ENCODE measurements at regions not wholly inside any gene's neighbourhood (a gene's known extent, or its start where the extent isn't known, plus 50 kb on each side); places are given as distances from the start of the nearest gene placed in this dataset.

DNA sequence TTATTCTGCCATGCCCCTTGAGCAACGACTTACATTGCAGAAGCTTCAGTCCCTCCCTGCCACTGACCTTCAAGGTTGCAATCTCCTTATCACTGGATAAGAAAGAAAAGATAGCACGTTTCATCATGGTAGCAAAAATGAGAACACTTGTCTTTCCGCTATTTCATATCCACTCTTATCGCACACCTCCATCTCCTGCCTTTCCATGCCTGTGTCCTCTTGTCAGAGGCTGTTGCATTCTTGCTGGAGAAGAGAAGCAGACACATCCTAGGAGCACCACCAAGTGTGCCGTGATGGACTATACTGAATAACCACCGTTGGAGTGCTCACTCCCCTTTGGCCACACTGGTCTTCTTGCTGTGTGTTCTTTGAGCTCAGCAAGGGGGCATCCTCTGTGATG, 230.6 kb upstream of the IRX3 start:
- no peak for DNase-seq (ENCODE audit: low read depth)
- in situ Hi-C loops (cut with HindIII; ENCODE audit: low pct_unique_long_range_greater_than_20kb, low sequenced_read_pairs): no loop called here

DNA sequence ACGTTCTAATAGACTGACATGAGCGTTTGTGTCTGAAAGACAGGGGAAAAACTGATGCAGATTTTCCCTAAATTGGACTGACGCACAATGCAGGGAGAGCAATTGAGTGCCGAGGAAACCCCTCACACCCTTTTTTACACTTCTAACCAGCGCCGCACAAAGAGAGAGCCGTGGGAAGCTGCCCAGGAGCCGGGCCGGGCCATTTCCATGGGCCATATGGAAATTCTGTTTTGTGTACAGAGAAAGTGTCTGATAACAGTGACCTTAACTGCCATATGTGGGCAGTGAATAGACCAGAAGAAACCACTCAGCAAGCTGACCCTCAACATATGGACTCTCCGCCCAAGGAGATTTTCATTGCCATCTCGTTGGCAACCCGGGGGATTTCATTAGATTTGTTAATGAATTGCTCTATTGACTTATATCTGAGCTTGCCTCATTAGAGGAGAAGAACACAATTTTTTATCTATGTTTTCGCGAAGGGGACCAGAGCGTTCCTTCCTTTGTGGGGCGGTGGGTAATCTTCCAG, 225.9 kb upstream of the IRX3 start:
- in situ Hi-C loops (cut with HindIII; ENCODE audit: low pct_unique_long_range_greater_than_20kb, low sequenced_read_pairs): no loop called here
- no peak for DNase-seq (ENCODE audit: low read depth)

DNA sequence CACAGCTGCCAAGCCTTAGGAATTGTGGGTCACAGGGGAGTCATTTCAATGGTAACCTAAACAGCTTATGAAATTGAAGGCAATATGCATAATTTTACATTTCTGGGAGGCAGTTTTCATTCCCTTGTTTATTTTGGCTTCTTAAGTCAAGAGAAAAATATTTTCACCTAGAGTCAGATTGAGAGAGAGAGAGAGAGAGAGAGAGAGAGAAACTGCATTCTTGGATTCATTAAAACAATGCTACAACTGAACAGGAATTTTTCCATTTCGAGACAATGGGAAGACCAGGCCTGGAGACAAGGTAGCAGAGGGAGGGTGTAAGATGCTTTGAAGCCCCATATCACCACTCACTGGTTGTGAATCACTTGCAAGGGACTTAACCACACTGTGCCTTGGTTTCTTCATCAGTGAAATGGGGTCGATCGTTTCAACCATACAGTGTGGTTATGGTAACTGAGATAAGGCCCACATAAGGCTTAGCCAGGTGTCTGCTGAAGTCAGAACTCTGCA, 224.7 kb upstream of the IRX3 start:
- peak; percentile 1 for DNase-seq (ENCODE audit: low read depth)
- in situ Hi-C loops (cut with HindIII; ENCODE audit: low pct_unique_long_range_greater_than_20kb, low sequenced_read_pairs): no loop called here

DNA sequence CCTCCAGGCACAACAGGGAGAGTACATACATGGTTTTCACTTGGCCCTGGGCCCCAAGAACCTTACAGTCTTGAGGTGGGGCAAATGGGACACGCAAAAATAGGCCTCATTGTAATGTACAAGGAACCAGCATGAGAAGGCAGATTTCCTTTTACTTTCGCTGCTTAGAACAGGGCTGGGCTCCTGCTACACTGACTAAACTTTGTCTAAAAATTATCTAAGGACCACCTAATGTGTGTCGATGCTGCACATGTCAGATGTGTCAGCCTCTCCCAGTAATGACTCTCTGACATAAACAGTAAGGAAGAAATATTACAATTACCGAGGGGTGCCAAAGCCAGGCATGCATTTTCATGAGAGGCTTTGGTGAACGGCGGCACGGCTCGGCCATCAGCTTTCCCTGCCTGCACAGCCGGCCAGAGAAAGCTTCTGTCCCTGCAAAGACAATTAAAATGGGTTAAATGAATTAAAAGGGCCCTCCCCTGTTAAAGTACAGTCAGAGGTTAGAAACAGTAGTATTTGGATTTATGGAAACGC, 224.2 kb upstream of the IRX3 start:
- in situ Hi-C loops (cut with HindIII; ENCODE audit: low pct_unique_long_range_greater_than_20kb, low sequenced_read_pairs): no loop called here
- no peak for DNase-seq (ENCODE audit: low read depth)

DNA sequence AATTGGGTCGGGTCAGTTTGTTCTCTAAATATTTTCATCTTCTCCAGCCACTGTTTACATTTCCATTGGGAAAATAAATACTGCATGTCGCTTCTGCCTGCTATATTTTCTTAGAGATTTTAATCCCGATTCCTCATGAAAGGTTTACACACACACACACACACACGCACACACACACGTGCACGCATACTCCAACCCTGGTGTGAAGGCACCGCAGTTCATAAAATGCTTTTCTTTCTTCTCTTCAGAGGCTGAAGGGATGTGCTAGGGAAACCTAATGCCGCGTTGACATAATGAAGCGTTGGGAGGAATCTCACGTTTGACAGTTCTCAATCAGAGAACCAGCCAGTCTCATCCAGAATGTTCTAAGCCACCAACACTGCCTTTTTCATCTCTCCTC, 222.9 kb upstream of the IRX3 start:
- DNase-seq (ENCODE audit: low read depth): no peak
- in situ Hi-C loops (cut with HindIII; ENCODE audit: low pct_unique_long_range_greater_than_20kb, low sequenced_read_pairs): no loop called here

DNA sequence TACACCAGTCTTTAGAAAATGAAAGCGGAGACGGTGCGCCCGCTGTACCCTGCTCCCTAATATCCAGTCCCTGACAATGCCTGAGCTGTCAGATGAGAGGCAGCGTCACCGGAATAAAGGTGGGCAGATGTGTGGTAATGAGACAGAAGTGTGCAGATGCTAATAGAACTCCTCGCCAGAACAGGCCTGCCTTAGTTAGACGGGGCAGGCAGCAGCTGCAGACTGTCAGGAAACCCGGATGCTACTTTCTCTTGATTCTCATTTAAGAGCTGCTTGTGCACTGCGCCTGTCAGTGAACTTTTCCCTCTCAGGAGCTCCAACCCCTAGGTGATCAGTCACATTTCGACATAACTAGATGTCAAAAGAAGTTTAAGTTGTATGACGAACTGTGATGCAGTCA, 221.8 kb upstream of the IRX3 start:
- DNase-seq (ENCODE audit: low read depth): no peak
- in situ Hi-C loops (cut with HindIII; ENCODE audit: low pct_unique_long_range_greater_than_20kb, low sequenced_read_pairs): no loop called here

DNA sequence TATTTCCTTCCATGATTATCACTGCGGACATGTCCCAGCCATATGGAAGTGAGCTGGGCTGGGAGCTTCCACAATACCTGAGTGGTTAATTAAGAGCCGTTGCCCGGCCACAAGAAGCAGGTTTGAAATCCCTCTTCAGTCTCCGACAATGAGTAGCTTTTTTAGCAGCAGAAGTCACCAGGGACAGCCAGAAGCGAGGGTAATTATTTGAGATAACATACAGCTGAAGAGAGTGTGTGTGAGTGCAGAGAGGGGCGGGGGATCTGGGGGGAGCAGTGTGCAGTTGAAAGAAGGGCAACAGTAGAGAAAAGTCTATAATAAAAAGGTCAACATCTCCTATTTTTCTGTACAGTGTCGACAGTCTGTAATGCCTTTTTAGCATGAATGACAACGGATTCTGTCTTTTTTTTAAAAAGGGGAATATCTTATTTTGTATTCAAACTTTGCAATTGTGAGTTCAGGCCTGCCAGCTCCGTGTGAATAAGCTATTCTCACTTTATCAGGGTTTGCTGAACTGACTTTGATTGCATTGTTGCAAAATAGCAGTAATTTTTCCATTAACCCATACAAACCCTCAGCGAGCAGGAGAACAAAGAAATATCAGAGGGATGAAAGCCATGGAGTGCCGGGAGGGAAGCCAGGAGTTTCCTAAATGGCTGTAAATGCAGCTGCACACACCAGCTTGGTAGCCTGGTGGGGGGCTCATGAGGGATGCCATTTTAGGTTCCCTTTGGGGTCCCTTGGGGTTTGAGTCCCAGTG, 220.3 kb upstream of the IRX3 start:
- no peak for DNase-seq (ENCODE audit: low read depth)
- in situ Hi-C loops (cut with HindIII; ENCODE audit: low pct_unique_long_range_greater_than_20kb, low sequenced_read_pairs): no loop called here

DNA sequence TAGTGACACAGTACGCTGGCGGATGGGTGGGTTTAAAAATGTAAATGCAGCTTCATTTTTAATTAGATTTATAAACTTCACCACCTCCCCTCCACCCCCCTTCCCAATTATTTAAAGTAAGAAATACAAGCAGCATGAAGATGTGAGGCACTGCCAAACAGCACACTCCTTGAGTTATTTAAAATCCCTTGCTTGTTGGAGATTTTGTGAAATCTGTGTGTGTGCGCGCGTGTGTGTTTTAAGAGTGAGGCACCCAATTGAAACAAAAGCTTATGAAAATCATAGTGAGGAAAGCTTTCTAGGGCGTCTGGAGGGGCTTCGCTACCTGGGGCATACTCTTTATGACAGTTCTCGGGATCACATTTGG, 219.6 kb upstream of the IRX3 start:
- no peak for DNase-seq (ENCODE audit: low read depth)
- in situ Hi-C loops (cut with HindIII; ENCODE audit: low pct_unique_long_range_greater_than_20kb, low sequenced_read_pairs): no loop called here

DNA sequence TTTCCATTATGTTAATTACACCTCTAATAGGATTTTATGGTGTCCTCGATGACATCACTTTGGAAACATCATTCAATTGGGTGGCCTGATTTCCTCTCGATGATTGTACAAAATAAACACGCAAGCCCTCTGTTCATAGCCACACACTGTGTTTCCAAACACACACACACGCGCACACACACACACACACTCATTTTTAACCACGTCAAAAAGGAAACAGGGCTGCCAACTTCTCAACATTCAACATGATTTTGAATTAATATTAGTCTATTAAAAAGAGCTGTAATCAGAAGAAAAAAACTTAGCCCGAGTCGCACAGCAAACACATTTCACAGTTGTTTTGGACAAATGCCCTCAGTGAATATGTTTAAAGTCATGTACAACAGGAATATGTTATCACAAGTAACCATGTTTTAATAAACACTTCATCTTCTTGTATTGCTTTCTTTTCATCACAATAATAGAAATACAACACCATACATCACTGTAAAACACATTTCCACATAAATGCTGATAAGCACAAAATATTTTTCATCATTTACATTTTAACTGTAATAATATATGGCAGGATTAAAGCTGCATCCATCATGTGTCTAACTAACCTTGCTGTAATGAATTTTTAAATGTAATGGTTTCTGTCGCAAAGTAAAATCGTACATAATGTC, 219.1 kb upstream of the IRX3 start:
- in situ Hi-C loops (cut with HindIII; ENCODE audit: low pct_unique_long_range_greater_than_20kb, low sequenced_read_pairs): no loop called here
- DNase-seq (ENCODE audit: low read depth): no peak

DNA sequence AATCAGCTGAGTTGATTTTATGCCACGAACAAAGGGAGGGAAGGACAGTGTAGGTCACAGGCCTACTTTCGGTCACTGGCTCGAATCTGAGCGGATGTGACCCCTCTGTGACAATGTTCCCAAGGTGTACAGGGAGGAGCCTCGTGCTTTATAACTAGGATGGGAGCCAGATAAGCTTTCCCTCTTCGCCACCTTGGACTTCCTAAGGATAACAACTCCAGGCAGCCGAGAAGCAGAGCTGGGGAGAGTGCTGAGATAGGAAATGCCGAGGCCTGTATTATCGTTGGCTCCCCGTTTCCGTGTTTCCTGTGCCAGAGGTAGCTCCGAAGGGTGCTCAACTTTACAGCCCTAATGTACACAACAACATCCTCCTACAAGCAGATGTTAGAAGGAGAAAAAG, 217.8 kb upstream of the IRX3 start:
- in situ Hi-C loops (cut with HindIII; ENCODE audit: low pct_unique_long_range_greater_than_20kb, low sequenced_read_pairs): no loop called here
- DNase-seq (ENCODE audit: low read depth): no peak

DNA sequence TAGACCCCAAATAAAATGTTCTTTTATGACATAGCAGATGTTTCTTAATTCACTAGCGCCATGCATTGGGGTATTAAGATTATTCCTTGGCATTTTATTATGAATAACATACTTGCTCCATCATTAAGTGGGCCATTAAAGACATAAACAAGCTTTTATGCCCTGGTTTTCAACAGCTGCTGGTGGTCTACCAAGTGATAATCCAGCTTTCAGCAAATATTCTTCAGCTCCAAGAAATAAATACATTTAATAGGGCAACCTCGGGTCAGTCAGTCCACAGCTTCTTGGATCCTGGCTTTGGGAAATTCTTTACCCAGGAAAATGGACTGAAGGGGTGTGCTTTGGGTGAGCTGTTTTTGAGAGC, 217.3 kb upstream of the IRX3 start:
- in situ Hi-C loops (cut with HindIII; ENCODE audit: low pct_unique_long_range_greater_than_20kb, low sequenced_read_pairs): no loop called here
- DNase-seq (ENCODE audit: low read depth): no peak

DNA sequence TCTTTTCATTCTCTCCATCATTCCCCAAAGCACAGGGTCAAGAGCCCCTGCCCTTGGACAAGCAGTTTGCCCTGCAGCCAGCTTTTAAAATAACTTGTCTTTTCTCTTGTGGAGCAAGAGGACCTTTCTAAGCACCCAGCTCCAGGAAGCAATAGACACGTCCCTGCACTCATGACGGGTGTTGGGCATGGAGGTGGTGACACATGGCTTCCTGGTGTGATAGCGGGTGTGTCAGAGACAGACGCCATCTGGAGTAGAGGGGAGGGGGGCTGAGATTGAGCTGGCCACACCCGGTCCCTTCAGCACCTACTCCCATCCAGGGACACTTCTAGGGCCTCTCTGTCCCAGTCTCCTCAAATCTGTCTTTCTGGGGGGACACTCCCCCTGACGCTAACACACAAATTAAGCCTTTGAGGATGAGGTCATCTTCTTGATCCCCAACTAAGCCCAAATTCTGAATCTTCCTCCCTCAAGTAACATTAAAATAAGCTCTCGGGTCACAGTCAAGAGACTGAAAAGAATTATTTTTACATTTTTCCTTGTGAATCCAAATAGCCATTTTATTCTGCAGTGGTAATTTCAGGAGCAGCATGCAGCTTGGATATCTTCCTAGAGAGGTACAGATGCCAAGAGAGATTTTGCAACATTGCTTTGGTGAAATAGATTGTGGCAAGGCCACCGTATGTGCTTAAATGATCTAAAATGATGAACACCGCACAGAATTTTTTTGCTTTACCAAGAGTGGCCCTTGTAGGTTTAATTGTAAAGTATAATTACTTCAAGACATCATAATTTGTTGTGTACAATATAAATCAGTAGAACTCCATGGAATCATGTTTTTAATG, 216.6 kb upstream of the IRX3 start:
- DNase-seq (ENCODE audit: low read depth): no peak
- in situ Hi-C loops (cut with HindIII; ENCODE audit: low pct_unique_long_range_greater_than_20kb, low sequenced_read_pairs): no loop called here

DNA sequence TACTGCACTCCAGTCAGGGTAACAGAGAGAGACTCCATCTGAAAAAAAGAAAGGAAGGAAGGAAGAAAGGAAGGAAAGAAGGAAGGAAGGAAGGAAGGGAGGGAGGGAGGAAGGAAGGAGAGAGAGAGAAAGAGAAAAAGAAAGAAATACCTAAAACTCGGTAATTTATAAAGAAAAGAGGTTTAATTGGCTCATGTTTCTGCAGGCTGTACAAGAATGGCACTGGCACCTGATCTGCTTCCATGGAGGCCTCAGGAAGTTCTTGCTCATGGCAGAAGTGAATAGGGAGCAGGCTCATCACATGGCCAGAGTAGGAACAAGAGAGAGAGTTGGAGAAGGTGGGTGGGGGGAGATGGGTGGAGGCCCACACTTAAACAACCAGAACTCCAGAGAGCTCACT, 215.2 kb upstream of the IRX3 start:
- in situ Hi-C loops (cut with HindIII; ENCODE audit: low pct_unique_long_range_greater_than_20kb, low sequenced_read_pairs): no loop called here
- DNase-seq (ENCODE audit: low read depth): no peak

DNA sequence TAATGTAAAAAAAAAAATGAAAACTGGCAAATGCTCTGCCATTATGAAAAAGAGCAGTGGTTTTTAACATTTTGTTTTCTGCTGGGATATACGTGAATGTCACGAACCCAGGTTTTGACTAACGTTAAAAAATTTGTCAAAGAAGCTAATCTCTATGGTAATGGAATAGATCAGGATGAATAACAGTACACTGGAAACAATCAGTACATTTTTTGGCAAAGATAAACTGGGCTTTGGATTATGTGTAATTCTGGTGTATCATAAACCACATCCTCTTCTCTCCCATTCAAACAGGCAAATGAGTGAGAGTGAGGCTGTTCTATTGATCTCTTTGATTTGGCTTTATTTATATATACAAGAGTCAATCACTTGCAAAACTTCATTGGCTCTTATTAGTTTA, 207.0 kb upstream of the IRX3 start:
- no peak for DNase-seq (ENCODE audit: low read depth)
- in situ Hi-C loops (cut with HindIII; ENCODE audit: low pct_unique_long_range_greater_than_20kb, low sequenced_read_pairs): no loop called here

DNA sequence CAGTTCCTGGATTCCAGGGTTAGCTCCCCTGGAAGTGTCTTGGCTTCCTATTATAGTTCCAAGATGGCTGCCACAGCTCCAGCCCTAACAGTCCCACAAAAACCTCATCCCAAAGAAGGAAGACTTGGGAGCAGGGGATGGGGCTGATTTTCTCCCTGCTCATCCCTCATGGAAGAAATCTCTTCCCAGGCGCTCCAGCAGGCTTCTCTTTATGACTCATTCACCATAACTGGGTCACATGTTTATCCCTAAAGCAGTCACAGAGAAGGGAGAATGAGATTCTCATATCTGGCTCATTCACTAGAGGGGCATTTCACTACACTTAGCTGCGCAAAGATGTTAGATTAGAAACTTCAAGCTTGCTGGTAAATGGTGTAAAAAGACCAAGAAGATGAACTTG, 206.5 kb upstream of the IRX3 start:
- DNase-seq (ENCODE audit: low read depth): peak; percentile 4

DNA sequence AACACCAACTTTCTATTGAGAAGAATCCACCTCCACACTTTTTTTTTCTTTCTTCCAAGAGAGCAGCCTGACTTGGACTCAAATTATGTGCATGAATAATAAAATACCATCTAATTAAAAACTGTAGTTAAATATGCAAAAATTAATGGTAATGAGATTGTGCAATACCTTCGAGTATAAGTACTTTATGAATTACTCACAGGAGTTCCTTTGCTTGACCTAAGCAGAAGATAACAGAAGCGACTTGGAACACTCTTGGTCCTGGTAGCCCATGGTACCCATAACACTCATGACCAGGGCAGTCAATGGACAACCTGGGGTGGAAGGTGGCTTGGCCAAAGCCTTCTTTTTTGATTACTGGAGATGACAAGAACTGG, 203.5 kb upstream of the IRX3 start:
- in situ Hi-C loops (cut with HindIII; ENCODE audit: low pct_unique_long_range_greater_than_20kb, low sequenced_read_pairs): no loop called here
- DNase-seq (ENCODE audit: low read depth): no peak

More for the DNA sequence above, 206.5 kb upstream of the IRX3 start:
- in situ Hi-C loops (cut with HindIII; ENCODE audit: low pct_unique_long_range_greater_than_20kb, low sequenced_read_pairs): no loop called here

DNA sequence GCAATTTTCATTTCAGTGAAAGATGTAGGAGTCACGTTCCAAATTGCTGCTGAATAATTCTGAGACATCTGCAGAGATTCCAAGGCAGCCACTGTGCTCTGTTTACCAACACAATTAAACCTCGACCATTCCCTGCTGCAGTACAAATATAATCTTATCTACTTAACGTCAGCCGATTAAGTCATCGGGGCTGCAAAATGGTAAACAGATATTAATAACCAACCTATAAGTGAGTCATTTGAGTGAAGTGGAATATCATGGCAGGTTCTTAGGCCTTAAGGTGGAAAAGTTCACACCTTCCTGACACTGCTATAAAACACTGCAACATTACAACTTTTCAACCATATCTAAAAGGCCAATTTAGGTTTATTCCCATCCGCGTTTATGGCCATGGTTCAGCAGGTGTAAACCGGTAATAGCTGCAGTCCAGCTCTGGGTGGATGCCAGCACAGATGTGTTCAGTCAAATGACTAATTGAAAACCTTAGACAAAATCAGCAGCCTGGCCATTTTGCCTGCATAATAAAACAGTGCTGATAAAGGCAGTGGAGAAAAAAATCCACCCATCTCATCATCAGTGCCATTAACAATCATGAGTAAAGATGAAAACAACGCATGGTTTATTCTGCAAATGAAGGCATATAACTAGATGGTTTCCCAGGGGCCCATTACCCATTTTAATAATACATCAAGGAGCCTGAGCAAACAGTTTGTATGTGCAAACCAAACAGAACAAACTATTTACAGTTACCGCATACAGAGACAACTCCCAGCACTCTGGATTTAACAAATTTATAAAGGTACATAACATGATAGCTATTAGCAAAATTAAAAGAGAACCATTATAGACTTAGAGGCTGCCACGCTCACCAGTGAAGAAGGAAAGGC, 202.9 kb upstream of the IRX3 start:
- in situ Hi-C loops (cut with HindIII; ENCODE audit: low pct_unique_long_range_greater_than_20kb, low sequenced_read_pairs): no loop called here
- DNase-seq (ENCODE audit: low read depth): no peak

DNA sequence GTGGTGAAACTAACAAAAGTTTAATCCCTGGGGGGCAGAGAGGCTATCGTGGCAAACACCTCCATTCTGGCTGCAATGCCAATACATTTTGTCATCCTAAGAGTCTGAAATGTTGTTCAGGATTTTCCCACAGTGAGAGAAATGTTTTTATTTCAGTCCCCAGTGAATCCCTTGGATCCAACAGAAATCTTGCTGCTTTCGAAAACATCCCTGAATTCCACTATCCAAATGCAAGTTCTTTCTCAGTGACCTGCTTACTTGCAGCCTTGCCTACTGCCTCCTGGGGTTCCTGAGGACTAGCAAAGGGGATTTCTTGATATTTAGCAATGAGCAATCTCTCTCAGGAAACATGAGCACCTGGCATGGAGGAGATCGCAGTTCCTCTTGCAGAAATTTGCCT, 202.1 kb upstream of the IRX3 start:
- in situ Hi-C loops (cut with HindIII; ENCODE audit: low pct_unique_long_range_greater_than_20kb, low sequenced_read_pairs): no loop called here
- no peak for DNase-seq (ENCODE audit: low read depth)

All from Caki2 (cell line).